HFF-Myc (cell line): ENCODE measurements at regions not wholly inside any gene's neighbourhood (a gene's known extent, or its start where the extent isn't known, plus 50 kb on each side); places are given as distances from the start of the nearest gene placed in this dataset.

Experiments
- DNase-seq: peaks from one replicate; pipeline ENCODE4 v3.0.0-alpha.2; 2011; ENCODE audit warnings: low read depth; ENCODE audit errors: extremely low read depth
- H3K4me3 ChIP-seq: replicated peaks from 2 replicates; pipeline ENCODE4 v1.5.1; 2011; ENCODE audit warnings: low read depth, mild to moderate bottlenecking, control low read depth, low read length
- CTCF ChIP-seq: IDR thresholded peaks from 2 replicates; pipeline ENCODE4 v1.5.1; 2012; ENCODE audit warnings: mild to moderate bottlenecking, low read depth, low read length, control low read depth; ENCODE audit errors: missing control alignments

- no peak for TF ChIP-seq CTCF
- H3K4me3 ChIP-seq, result no peak overlapping the region
- no peak for DNase-seq
These were observed 75.8 kb upstream of the ZRANB2 start for GRCh38 chr1:71156590-71156989.

- H3K4me3 ChIP-seq, result no peak overlapping the region
- TF ChIP-seq CTCF, result no peak
- DNase-seq, result no peak
These were observed 73.6 kb upstream of the ZRANB2 start for GRCh38 chr1:71154429-71154828.

- H3K4me3 ChIP-seq, result no peak overlapping the region
- no peak for TF ChIP-seq CTCF
- DNase-seq, result no peak
These were observed 73.0 kb upstream of the ZRANB2 start for GRCh38 chr1:71153826-71154225.

- H3K4me3 ChIP-seq, result no peak overlapping the region
- no peak for DNase-seq
- TF ChIP-seq CTCF, result no peak
These were observed 67.0 kb upstream of the ZRANB2 start for GRCh38 chr1:71147637-71148360.

- DNase-seq, result no peak
- TF ChIP-seq CTCF, result no peak
- no peak overlapping the region for H3K4me3 ChIP-seq
These were observed 54.7 kb upstream of the ZRANB2 start for GRCh38 chr1:71135571-71135970.
